ENCODE measurements at regions not wholly inside any gene's neighbourhood (a gene's known extent, or its start where the extent isn't known, plus 50 kb on each side); places are given as distances from the start of the nearest gene placed in this dataset.
"Not testable (repeated sequence)": the region's sequence is repeated elsewhere in the genome, so short reads cannot be mapped to it uniquely, and the experiment has no call there.

DNA sequence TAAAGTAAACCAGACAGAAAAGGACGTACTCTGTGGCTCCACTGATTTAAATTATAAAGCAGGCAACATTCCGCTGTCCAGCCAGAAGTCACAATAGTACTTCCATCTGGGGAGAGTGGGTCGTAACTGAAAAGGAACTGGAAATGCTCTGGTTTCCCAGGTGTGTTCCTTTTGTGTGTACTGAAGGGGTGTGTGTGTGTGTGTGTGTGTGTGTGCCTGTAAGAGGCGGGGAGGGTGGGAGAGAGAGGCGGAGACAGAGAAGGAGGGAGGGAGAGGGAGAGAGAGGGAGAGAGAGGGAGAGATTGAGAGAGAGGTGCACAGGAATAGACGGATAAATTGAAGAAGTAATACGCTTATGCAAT, 178.4 kb upstream of the ZNF184 start:
- no peaks in the 10 kb centered on the region for H3K36me3 Mint-ChIP-seq (ENCODE audit: low read depth)
- H3K4me3 Mint-ChIP-seq: peak overlapping the region; percentile 14 to 74 (median 71)
- no peaks in the 10 kb centered on the region for H3K4me1 Mint-ChIP-seq
- H3K27ac Mint-ChIP-seq: no peak overlapping the region
- TF ChIP-seq, protein P1, sequence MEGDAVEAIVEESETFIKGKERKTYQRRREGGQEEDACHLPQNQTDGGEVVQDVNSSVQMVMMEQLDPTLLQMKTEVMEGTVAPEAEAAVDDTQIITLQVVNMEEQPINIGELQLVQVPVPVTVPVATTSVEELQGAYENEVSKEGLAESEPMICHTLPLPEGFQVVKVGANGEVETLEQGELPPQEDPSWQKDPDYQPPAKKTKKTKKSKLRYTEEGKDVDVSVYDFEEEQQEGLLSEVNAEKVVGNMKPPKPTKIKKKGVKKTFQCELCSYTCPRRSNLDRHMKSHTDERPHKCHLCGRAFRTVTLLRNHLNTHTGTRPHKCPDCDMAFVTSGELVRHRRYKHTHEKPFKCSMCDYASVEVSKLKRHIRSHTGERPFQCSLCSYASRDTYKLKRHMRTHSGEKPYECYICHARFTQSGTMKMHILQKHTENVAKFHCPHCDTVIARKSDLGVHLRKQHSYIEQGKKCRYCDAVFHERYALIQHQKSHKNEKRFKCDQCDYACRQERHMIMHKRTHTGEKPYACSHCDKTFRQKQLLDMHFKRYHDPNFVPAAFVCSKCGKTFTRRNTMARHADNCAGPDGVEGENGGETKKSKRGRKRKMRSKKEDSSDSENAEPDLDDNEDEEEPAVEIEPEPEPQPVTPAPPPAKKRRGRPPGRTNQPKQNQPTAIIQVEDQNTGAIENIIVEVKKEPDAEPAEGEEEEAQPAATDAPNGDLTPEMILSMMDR (IDR thresholded peaks at IDR 0.05; ENCODE audit: unreplicated experiment in 3 of 3): no peak
- H3K9me3 Mint-ChIP-seq: peaks cover 9% of the 10 kb centered on the region
- H3K27me3 Mint-ChIP-seq (ENCODE audit: low read depth): peaks cover 10% of the 10 kb centered on the region

DNA sequence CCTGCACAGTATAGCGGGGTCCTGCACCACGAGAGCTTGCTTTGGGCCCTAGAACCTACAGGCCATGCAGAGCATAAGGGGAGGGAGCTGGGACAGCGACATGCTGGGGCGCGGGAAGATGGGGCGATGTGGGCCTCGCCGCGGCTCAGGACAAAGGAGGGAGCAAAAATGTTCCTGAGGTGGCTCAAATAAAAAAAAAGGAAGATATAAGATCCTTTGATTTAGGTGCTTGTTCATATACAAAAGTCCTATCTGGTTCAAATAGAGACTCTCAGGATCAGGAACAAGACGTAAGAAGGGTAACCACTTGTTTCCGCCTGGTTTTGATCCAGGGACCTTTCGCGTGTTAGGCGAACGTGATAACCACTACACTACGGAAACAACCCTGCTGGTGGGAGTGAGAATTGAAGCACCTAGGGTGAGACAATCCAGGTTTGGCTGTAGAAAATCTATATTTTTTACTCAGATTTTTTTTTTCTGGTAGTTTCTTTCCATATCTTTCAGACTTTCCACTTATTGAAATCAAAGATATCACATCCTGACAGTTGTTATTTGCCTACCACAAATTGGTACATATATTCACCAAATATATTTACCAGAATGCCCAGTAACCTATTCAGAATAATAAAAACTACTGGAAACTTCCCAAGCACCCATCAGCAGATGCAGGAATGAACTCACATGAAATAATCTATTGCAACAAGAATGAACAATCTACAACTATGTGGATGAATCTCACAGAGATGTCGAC, 177.9 kb upstream of the ZNF184 start:
- Mint-ChIP-seq H3K27me3 (ENCODE audit: low read depth) (peaks cover 10% of the 10 kb centered on the region), H3K4me1 (no peaks in the 10 kb centered on the region), H3K9me3 (peaks cover 9% of the 10 kb centered on the region), H3K4me3 (peak overlapping the region; percentile 50 to 74 (median 71)), H3K27ac (no peak overlapping the region), H3K36me3 (ENCODE audit: low read depth) (no peaks in the 10 kb centered on the region)
- TF ChIP-seq, protein P1 (IDR thresholded peaks at IDR 0.05; ENCODE audit: unreplicated experiment in 3 of 3): peak; percentile 36 to 50 (median 40)

DNA sequence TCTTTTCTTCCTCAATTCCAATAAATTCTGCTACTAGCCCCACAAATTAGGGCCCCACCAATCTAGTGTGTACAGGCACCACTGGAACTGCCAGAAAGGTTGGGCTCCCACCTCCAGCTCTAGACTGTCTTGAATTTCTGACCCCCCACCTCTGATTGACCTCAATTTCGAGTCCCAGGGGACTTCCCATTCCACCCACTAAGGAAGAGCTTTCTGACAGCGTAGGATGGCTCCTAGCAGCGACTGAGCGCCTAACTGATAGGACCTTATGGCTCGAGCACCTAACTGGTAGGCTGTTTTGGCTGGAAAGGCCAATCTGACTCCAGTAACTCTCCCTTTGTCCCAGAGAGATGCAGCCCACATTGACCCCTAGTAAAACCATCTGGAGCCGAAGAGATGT, 171.6 kb upstream of the ZNF184 start:
- peaks cover 4% of the 10 kb centered on the region for H3K9me3 Mint-ChIP-seq
- no peak overlapping the region for H3K27ac Mint-ChIP-seq
- peaks cover 28% of the 10 kb centered on the region for H3K27me3 Mint-ChIP-seq (ENCODE audit: low read depth)
- TF ChIP-seq, protein P1 (IDR thresholded peaks at IDR 0.05; ENCODE audit: unreplicated experiment in 3 of 3): no peak
- no peaks in the 10 kb centered on the region for H3K4me1 Mint-ChIP-seq
- no peaks in the 10 kb centered on the region for H3K36me3 Mint-ChIP-seq (ENCODE audit: low read depth)
- no peak overlapping the region for H3K4me3 Mint-ChIP-seq

DNA sequence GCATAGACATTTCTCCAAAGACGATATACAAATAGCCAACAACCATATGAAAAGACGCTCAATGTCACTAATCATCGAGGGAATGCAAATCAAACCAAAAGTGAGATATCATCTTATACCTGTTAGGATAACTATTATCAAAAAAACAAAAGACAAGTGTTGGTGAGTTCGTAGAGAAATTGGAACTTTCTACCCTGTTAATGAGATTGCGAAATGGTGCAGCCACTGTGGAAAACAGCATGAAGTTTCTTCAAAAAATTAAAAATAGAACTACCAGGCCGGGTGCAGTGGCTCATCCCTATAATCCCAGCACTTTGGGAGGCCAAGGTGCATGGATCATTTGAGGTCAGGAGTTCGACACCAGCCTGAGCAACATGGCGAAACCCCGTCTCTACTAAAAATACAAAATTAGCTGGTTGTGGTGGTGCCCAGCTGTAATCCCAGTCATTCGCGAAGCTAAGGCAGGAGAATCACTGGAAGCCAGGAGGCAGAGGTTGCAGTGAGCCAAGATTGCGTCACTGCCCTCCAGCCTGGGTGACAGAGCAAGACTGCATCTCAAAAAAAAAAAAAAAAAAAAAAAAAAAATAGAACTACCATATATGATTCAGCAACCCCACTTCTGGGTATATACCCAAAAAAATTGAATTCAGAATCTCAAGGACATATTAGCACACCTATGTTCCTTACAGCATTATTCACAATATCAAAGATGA, 170.0 kb upstream of the ZNF184 start:
- TF ChIP-seq, protein P1 (IDR thresholded peaks at IDR 0.05; ENCODE audit: unreplicated experiment in 3 of 3): no peak
- H3K4me3 Mint-ChIP-seq: no peak overlapping the region
- H3K36me3 Mint-ChIP-seq (ENCODE audit: low read depth): no peaks in the 10 kb centered on the region
- peaks cover 23% of the 10 kb centered on the region for H3K27me3 Mint-ChIP-seq (ENCODE audit: low read depth)
- H3K4me1 Mint-ChIP-seq: no peaks in the 10 kb centered on the region
- peaks cover 4% of the 10 kb centered on the region for H3K9me3 Mint-ChIP-seq
- no peak overlapping the region for H3K27ac Mint-ChIP-seq

DNA sequence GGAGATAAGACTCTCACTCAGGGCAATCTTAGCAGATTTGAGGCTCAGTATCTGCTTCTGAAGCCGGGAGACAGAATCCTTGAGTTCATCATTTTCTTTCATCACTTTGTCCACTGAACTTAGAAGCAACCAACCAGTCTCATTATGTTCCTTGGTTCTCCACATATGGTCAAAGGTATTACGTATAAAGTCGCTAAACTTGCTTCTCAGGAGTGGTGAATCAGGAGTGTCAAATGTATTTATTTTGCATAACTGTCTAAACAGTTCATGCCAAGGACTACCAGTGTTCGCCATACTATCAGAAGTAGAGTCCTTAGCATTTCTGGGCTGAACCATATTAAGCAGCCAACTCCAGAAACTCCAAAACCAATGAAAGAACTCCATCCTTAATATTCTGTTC, 163.0 kb upstream of the ZNF184 start:
- H3K4me1 Mint-ChIP-seq; H3K4me3 Mint-ChIP-seq; H3K27ac Mint-ChIP-seq; H3K36me3 Mint-ChIP-seq (ENCODE audit: low read depth); H3K9me3 Mint-ChIP-seq: not testable (repeated sequence)
- H3K27me3 Mint-ChIP-seq (ENCODE audit: low read depth): peaks cover 31% of the 10 kb centered on the region

DNA sequence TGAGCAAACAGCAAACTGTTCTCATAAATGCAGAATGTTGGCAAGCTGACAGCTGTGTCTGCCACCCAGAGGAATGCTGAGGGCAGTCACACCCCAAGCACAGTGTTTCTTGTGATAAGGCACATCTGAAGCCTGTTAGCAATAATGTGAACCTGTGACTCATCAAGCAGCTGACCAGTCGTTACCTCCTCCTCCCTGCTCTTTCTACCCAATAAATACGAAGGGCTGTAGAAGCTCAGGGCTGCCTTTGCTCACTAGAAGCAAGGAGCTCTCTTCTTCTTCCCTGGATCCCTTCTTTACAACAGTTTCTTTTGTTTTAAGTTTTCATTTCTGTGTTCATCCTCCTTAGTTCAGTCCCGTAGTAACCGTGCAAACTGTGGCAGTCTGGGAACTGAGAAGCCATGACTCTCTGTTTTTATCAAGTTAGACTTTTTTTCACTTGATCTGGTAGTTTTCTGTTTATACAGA, 160.3 kb upstream of the ZNF184 start:
- H3K27ac Mint-ChIP-seq; H3K36me3 Mint-ChIP-seq (ENCODE audit: low read depth); H3K9me3 Mint-ChIP-seq; H3K4me3 Mint-ChIP-seq; H3K4me1 Mint-ChIP-seq: not testable (repeated sequence)
- H3K27me3 Mint-ChIP-seq (ENCODE audit: low read depth): peaks cover 51% of the 10 kb centered on the region

DNA sequence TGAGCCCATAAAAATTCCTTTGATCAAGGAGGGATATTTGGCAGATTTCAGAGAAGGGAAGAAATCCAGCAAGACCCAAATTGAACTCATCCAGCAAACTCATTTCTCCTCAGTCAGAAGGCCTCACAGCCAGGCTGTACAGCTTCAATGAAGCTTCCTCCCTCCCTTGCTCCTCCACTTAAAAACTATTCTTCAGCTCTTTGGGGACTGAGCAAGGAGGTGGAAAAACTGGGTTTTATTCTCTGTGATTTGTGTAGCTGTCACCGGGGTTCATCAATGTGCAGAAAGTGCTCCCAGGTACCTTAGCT, 158.7 kb upstream of the ZNF184 start:
- Mint-ChIP-seq H3K27me3 (ENCODE audit: low read depth) (peaks cover 56% of the 10 kb centered on the region), H3K4me3 (peak overlapping the region; percentile 92 to 97 (median 93)), H3K36me3 (ENCODE audit: low read depth) (no peaks in the 10 kb centered on the region), H3K27ac (no peak overlapping the region), H3K4me1 (peaks cover 5% of the 10 kb centered on the region), H3K9me3 (peaks cover 6% of the 10 kb centered on the region)
- TF ChIP-seq, protein P1 (IDR thresholded peaks at IDR 0.05; ENCODE audit: unreplicated experiment in 3 of 3): no peak
